H9 (cell line): ENCODE measurements at regions not wholly inside any gene's neighbourhood (a gene's known extent, or its start where the extent isn't known, plus 50 kb on each side); places are given as distances from the start of the nearest gene placed in this dataset.

Experiments
- DNase-seq: peaks from one replicate; pipeline ENCODE4 v3.0.0-alpha.2; 2017
- H2AFZ ChIP-seq: one replicate; pipeline ENCODE4 v1.6.1; 2013; ENCODE audit warnings: mild to moderate bottlenecking, low read length, control low read depth, moderate library complexity
- H2AK5ac ChIP-seq: 2 replicates; pipeline ENCODE4 v1.6.1; 2013; ENCODE audit warnings: low read length, control low read depth, mixed read lengths; ENCODE audit not compliant: insufficient read length
- H2BK120ac ChIP-seq: one replicate; pipeline ENCODE4 v1.6.1; 2013; ENCODE audit warnings: low read depth, mild to moderate bottlenecking, low read length, control low read depth, inconsistent platforms; ENCODE audit not compliant: poor library complexity, severe bottlenecking
- H2BK12ac ChIP-seq: 2 replicates; pipeline ENCODE4 v1.6.1; 2013; ENCODE audit warnings: low read length, control low read depth, mixed read lengths, low read depth; ENCODE audit not compliant: insufficient read length
- H2BK15ac ChIP-seq: 2 replicates; pipeline ENCODE4 v1.6.1; 2013; ENCODE audit warnings: low read depth, low read length, control low read depth
- H2BK20ac ChIP-seq: one replicate; pipeline ENCODE4 v1.6.1; 2013; ENCODE audit warnings: low read depth, mild to moderate bottlenecking, low read length, control low read depth, inconsistent platforms; ENCODE audit not compliant: poor library complexity, severe bottlenecking
- H2BK5ac ChIP-seq: 2 replicates; pipeline ENCODE4 v1.6.1; 2013; ENCODE audit warnings: low read length, control low read depth, mixed read lengths; ENCODE audit not compliant: insufficient read length
- H3K14ac ChIP-seq: 2 replicates; pipeline ENCODE4 v1.6.1; 2013; ENCODE audit warnings: low read length, control low read depth; ENCODE audit not compliant: insufficient read depth
- H3K18ac ChIP-seq: 2 replicates; pipeline ENCODE4 v1.6.1; 2013; ENCODE audit warnings: low read depth, mild to moderate bottlenecking, mixed read lengths, low read length, control low read depth; ENCODE audit not compliant: insufficient read length
- H3K23ac ChIP-seq: 2 replicates; pipeline ENCODE4 v1.6.1; 2013; ENCODE audit warnings: low read length, control low read depth, mixed read lengths, low read depth; ENCODE audit not compliant: insufficient read length
- H3K23me2 ChIP-seq: 2 replicates; pipeline ENCODE4 v1.6.1; 2013; ENCODE audit warnings: low read depth, mild to moderate bottlenecking, mixed read lengths, low read length, control low read depth; ENCODE audit not compliant: insufficient read length, poor library complexity, severe bottlenecking
- H3K27ac ChIP-seq: 2 replicates; pipeline ENCODE4 v1.5.1; 2013; ENCODE audit warnings: low read length, control low read depth, mixed read lengths, low read depth; ENCODE audit not compliant: insufficient read length
- H3K27me3 ChIP-seq: 2 replicates; pipeline ENCODE4 v1.6.1; 2013; ENCODE audit warnings: low read length, control low read depth, inconsistent platforms; ENCODE audit not compliant: insufficient read depth
- H3K4ac ChIP-seq: 2 replicates; pipeline ENCODE4 v1.6.1; 2013; ENCODE audit warnings: low read depth, mild to moderate bottlenecking, control low read depth, inconsistent platforms, low read length, moderate library complexity
- H3K4me1 ChIP-seq: 2 replicates; pipeline ENCODE4 v1.6.1; 2013; ENCODE audit warnings: low read length, control low read depth, inconsistent platforms; ENCODE audit not compliant: insufficient read depth
- H3K4me2 ChIP-seq: 2 replicates; pipeline ENCODE4 v1.6.1; 2013; ENCODE audit warnings: low read length, control low read depth, mixed read lengths; ENCODE audit not compliant: insufficient read length, insufficient read depth
- H3K56ac ChIP-seq: 2 replicates; pipeline ENCODE4 v1.6.1; 2013; ENCODE audit warnings: low read depth, mild to moderate bottlenecking, mixed read lengths, low read length, control low read depth; ENCODE audit not compliant: insufficient read length
- H3K79me1 ChIP-seq: 2 replicates; pipeline ENCODE4 v1.6.1; 2013; ENCODE audit warnings: low read depth, mild to moderate bottlenecking, moderate library complexity, low read length, control low read depth, inconsistent platforms; ENCODE audit not compliant: insufficient read depth, poor library complexity, severe bottlenecking
- H3K79me2 ChIP-seq: 2 replicates; pipeline ENCODE4 v1.6.1; 2013; ENCODE audit warnings: low read length, control low read depth, inconsistent platforms; ENCODE audit not compliant: insufficient read depth
- H3K9ac ChIP-seq: 2 replicates; pipeline ENCODE4 v1.6.1; 2013; ENCODE audit warnings: low read length, control low read depth, mixed read lengths; ENCODE audit not compliant: insufficient read length; ENCODE audit errors: extremely low read depth
- H3K9me3 ChIP-seq: one replicate; pipeline ENCODE4 v1.6.1; 2013; ENCODE audit warnings: low read depth, low read length, inconsistent platforms; ENCODE audit not compliant: control insufficient read depth
- H3T11ph ChIP-seq: one replicate; pipeline ENCODE4 v1.6.1; 2013; ENCODE audit warnings: mild to moderate bottlenecking, low read length, control low read depth, inconsistent platforms
- H4K20me1 ChIP-seq: one replicate; pipeline ENCODE4 v1.6.1; 2013; ENCODE audit not compliant: control insufficient read depth, insufficient read length, insufficient read depth
- H4K5ac ChIP-seq: 2 replicates; pipeline ENCODE4 v1.6.1; 2013; ENCODE audit warnings: low read depth, mild to moderate bottlenecking, mixed read lengths, low read length, control low read depth; ENCODE audit not compliant: insufficient read length
- H4K8ac ChIP-seq: replicated peaks from 2 replicates; pipeline ENCODE4 v1.6.1; 2013; ENCODE audit warnings: low read length, control low read depth, mixed read lengths, low read depth; ENCODE audit not compliant: insufficient read length
- H4K91ac ChIP-seq: 2 replicates; pipeline ENCODE4 v1.6.1; 2013; ENCODE audit warnings: low read depth, mild to moderate bottlenecking, moderate library complexity, mixed read lengths, low read length, control low read depth; ENCODE audit not compliant: insufficient read length
- H3K27ac Mint-ChIP-seq, 3 experiments: 2 replicates in 2 of 3; 3 replicates in 1 of 3; pipeline ENCODE4 v1.8.0; 2020 to 2021; ENCODE audit warnings: mixed read lengths in 3 of 3, mild to moderate bottlenecking in 1 of 3, moderate library complexity in 1 of 3
- H3K27me3 Mint-ChIP-seq: 2 replicates; pipeline ENCODE4 v1.8.0; 2021; ENCODE audit warnings: low read depth, mild to moderate bottlenecking, moderate library complexity, mixed read lengths
- H3K36me3 Mint-ChIP-seq, 3 experiments: 2 replicates in 2 of 3; 3 replicates in 1 of 3; pipeline ENCODE4 v1.8.0; 2020 to 2021; ENCODE audit warnings: low read depth in 3 of 3, mixed read lengths in 3 of 3; ENCODE audit not compliant: insufficient read depth in 1 of 3
- H3K4me1 Mint-ChIP-seq, 2 experiments: 2 replicates each; pipeline ENCODE4 v1.8.0; 2020; ENCODE audit warnings: mixed read lengths in 2 of 2
- H3K4me3 Mint-ChIP-seq, 2 experiments: 2 replicates in 1 of 2; 3 replicates in 1 of 2; pipeline ENCODE4 v1.8.0; 2020 to 2021; ENCODE audit warnings: mild to moderate bottlenecking in 2 of 2, mixed read lengths in 2 of 2, moderate library complexity in 1 of 2
- H3K9me3 Mint-ChIP-seq, 2 experiments: 2 replicates in 1 of 2; 3 replicates in 1 of 2; pipeline ENCODE4 v1.8.0; 2020; ENCODE audit warnings: mild to moderate bottlenecking in 2 of 2, mixed read lengths in 2 of 2, moderate library complexity in 1 of 2
- CTCF ChIP-seq: fragments of 200-600 bp; sonication (generic); conservative IDR thresholded peaks from 3 replicates; pipeline ENCODE4 v1.8.0; 2021; ENCODE audit warnings: antibody characterized with exemption, mild to moderate bottlenecking
- WGBS: extraction: QIAGEN DNeasy Blood & Tissue Kit; methylation state at CpG from one replicate; pipeline ENCODE4 v1.1.7; 2013; ENCODE audit warnings: missing lambda C conversion rate, low lambda C conversion rate, mixed read lengths; ENCODE audit not compliant: insufficient read length; ENCODE audit errors: extremely low coverage; 5-methylcytosine and 5-hydroxymethylcytosine counted together

GRCh38 chr10:10774416-10774815 is 243.3 kb upstream of the CELF2 start:
- Histone ChIP-seq H3K14ac (no peak overlapping the region), H3K4me1 (no peaks in the 10 kb centered on the region), H2AFZ (no peak overlapping the region), H2BK12ac (no peak overlapping the region), H3K23ac (no peak overlapping the region), H3K4ac (no peak overlapping the region), H4K5ac (no peak overlapping the region), H4K8ac (no peak overlapping the region), H3K27ac (no peak overlapping the region), H3K4me2 (no peak overlapping the region), H3K9ac (no peak overlapping the region), H2BK20ac (no peak overlapping the region), H4K91ac (no peak overlapping the region), H3K79me2 (no peaks in the 10 kb centered on the region), H4K20me1 (no peaks in the 10 kb centered on the region), H3T11ph (no peak overlapping the region), H3K18ac (no peak overlapping the region), H2AK5ac (no peak overlapping the region), H2BK15ac (no peak overlapping the region), H3K27me3 (no peaks in the 10 kb centered on the region), H3K56ac (no peak overlapping the region), H3K79me1 (no peaks in the 10 kb centered on the region), H3K23me2 (no peaks in the 10 kb centered on the region), H2BK5ac (no peak overlapping the region), H3K9me3 (no peaks in the 10 kb centered on the region), H2BK120ac (no peak overlapping the region)
- no peak for DNase-seq
- no CpG with 5 or more reads among the region's 9 CpGs for WGBS
- Mint-ChIP-seq H3K27ac (peak overlapping the region in 1 of 3 experiments; percentile 78; a peak in 2 of 7 replicates), H3K27me3 (no peaks in the 10 kb centered on the region), H3K36me3 (no peaks in the 10 kb centered on the region; a peak in 2 of 7 replicates), H3K4me3 (no peak overlapping the region), H3K9me3 (no peaks in the 10 kb centered on the region; a peak in 1 of 5 replicates), H3K4me1 (no peaks in the 10 kb centered on the region)
- no peak for TF ChIP-seq CTCF
